HG03457 (cell line): ENCODE measurements at regions not wholly inside any gene's neighbourhood (a gene's known extent, or its start where the extent isn't known, plus 50 kb on each side); places are given as distances from the start of the nearest gene placed in this dataset.
"Not testable (repeated sequence)": the region's sequence is repeated elsewhere in the genome, so short reads cannot be mapped to it uniquely, and the experiment has no call there.

Source experiments
- ATAC-seq: cut with Tn5 transposase; IDR thresholded peaks from one replicate; pipeline ENCODE4 v1.9.1; 2021; ENCODE audit warnings: moderate number of reproducible peaks; ENCODE audit not compliant: unreplicated experiment

DNA sequence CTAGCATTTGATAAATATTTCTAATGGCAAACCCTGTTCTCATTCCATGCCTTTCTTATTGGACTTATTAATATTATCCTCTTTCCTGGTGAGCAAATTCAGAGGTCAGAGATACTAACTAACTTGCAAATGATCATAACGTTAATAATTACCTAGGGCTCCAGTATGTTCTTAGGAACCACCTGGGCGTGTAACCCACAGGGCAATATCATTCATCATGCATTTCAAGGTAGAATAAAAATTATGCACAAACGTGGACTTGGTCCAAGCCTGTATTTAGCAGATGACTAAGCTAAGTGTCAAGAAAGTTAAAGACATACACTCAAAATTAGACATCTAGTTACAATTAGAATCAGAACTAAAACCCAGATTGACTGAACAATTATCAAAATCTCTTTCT lies 850.1 kb downstream of the TRIML1 start:
- no peak for ATAC-seq

DNA sequence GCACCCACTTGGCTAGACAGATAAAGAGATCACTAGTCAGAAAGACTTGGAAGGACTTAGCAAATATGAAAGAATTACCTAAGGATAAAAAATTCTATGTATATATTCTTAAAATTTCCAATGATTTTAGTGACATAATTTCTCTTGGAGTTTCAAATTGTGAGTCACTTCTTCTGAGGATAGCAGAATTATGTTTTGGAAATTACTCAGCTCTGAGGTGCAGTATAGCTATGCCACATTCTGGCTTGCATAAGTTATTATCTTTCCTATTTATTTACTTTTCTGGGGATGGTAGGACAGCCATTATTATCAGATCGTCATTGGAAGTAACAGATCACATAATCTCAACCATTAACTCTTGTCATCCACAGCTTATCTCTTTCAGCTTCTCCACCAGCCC lies 853.5 kb downstream of the TRIML1 start:
- no peak for ATAC-seq

DNA sequence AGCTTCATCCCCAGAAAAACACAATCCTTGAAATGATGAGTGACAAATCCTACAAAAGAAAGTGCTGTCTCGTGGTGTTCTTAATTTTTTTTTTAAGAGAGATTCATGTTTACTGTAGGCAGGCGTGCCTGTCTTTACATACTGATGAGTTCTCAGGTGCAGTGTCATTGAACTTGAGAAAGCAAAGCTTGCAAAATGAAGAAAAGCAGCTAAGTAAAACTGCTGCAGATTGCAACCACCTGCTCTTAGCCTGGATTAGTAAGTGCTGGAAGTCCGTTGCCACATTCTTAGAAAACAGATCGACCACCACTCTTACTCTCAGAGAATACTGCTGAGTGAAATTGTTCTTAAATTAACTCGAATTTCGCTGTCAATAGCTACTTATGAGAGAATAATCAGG lies 854.6 kb downstream of the TRIML1 start:
- no peak for ATAC-seq

DNA sequence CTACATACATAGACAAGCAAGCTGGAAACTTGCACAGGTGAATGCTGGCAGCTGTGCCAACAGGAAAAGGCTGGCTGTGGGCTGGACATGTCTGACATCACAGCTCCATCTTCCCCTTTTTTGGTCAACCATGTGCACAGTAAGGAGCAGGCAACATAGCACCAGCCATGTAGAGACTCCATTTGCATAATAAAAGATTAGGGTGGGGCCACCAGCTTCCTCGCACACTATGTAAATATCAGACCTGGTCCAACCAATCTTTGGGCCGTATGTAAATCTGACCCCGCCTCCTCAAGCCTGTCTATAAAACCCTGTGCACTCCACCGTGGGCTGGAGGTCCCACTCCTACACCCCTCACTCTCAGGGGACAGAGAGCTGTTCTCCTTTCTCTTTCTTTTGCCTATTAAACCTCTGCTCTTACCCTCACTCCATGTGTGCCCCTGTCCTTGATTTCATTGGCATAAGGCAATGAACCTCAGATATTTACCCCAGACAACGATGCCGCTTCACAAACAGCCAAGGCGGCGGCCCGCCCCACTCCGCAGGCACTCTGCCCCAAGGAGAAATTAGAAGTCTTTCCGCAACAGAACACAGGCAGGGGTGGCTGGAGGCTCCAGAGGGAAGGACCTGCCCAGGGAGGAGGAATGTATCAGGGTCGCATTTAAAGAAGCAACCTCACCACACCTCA lies 862.2 kb downstream of the TRIML1 start:
- no peak for ATAC-seq

DNA sequence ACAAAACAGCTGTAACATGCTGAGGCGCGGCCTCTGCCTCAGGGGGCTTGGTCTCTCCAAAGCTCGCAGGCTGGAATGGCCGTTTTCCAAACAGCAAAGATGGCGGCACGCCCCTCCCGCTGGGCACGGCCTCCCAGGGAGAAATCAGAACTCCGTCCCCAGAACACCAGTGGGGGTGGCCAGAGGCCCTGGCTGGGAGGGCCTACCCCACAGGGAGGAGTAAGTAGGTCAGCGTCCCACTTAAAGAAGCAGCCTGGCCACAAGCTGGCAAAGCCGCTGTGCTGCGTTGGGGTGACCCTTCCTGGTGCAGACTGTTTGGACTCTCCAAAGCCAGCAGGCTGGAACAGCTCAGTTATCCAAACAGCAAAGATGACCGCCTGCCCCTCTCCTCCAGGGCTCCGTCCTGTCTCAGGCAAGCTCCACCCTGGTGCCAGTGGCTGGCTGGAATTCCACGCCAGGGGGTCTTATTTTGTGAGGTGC lies 862.8 kb downstream of the TRIML1 start:
- ATAC-seq, result no peak

DNA sequence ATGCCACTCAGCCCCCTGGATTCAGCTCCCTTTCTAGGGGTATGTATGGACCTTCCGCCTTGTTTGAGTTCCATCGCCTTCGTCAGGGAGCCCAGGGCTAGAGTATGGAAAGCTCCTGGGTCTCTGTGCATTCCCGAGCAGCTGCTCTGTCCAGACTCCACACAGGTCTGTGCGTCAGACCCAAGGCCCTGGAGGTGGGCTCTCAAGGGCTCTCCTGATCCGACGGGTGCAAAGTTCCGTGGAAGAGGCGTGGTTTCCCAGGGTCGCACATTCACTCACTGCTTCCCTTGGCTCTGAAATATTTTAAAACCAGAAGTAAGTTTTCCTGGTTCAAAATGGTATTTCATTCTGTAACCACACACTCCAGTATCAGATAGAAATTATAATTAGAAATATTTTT lies 863.2 kb downstream of the TRIML1 start:
- no peak for ATAC-seq

DNA sequence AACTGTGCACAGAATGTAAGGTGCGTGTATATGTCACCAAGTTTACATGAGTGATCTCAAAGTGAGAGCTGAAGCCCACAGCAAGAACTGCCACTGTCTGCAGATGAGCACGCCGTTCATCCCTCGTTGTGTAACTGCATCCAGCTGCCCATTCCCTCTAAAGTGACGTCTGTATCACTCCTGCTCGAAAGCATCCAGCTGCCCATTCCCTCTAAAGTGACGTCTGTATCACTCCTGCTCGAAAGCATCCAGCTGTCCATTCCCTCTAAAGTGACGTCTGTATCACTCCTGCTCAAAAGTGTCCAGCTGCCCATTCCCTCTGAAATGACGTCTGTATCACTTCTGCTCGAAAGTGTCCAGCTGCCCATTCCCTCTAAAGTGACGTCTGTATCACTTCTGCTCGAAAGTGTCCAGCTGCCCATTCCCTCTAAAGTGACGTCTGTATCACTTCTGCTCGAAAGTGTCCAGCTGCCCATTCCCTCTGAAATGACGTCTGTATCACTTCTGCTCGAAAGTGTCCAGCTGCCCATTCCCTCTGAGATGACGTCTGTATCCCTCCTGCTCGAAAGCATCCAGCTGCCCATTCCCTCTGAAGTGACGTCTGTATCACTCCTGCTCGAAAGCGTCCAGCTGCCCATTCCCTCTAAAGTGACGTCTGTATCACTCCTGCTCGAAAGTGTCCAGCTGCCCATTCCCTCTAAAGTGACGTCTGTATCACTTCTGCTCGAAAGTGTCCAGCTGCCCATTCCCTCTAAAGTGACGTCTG lies 871.4 kb downstream of the TRIML1 start:
- not testable (repeated sequence) for ATAC-seq

DNA sequence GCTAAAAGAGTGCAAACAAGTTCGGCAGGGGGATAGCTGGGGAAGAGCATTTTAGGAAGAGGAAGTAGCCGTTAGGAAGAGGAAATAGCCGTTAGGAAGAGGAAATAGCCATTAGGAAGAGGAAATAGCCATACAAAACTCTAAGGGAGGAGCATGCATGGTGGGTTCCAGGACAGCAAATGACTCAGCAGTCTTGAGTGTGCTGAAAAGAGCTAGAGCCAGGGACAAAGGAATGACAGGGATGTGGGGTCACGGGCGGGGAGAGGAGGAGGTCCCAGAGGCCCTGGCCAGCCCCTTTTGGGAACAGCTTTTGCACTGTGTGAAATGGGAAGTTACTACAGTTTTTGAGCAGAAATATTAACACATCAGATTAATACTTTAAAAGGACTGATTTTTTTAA lies 882.6 kb downstream of the TRIML1 start:
- no peak for ATAC-seq

DNA sequence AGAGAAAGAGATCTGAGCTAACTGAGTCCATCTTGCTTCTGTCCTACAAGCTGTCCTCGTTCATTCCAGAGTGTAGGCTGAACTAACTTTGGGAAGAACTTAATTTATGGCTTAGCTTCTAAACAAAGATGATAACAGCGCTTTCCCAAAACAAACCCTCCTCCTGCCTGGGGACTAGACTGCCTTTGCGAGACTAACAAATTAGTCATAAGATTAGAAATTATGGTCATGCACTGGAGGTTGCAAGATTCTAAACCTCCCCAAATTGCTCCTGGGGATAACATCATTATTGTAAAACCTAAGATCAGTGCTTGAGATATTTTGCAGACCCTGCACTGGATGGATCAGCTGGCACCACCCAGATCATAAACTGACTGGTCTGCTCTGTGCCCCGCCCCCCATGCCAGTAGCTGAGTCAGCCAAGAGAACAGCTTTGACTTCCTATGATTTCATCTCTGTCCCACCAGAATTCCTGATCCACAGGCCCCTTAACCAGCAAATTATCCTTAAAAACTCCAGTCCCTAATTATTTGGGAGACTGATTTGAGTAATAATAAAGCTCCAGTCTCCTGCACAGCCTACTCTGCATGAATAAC lies 883.3 kb downstream of the TRIML1 start:
- ATAC-seq, result no peak

DNA sequence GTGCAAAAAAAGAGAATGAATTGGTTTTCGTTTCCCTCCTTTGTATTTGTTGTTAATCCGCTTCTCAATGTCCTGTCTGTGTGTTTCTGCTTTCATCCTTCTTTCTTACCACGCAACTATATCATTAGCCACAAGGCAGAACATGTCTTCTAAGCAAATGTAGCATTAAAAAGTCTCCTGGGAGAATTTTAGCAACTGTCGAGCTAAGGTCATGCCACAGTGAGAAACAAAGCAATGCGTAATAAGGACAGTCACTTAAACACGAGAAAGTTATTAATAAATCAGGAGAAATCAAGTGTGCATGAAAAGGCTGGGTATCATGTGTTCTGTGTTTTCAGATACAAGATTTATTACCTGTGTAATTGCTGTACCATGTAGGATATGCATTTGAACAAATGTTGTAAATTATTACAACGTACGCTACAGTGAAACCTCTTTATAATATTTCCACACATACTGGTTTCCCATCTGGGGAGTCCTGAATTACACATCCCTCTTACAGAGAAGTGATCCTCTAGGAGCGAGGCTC lies 890.8 kb downstream of the TRIML1 start:
- no peak for ATAC-seq

DNA sequence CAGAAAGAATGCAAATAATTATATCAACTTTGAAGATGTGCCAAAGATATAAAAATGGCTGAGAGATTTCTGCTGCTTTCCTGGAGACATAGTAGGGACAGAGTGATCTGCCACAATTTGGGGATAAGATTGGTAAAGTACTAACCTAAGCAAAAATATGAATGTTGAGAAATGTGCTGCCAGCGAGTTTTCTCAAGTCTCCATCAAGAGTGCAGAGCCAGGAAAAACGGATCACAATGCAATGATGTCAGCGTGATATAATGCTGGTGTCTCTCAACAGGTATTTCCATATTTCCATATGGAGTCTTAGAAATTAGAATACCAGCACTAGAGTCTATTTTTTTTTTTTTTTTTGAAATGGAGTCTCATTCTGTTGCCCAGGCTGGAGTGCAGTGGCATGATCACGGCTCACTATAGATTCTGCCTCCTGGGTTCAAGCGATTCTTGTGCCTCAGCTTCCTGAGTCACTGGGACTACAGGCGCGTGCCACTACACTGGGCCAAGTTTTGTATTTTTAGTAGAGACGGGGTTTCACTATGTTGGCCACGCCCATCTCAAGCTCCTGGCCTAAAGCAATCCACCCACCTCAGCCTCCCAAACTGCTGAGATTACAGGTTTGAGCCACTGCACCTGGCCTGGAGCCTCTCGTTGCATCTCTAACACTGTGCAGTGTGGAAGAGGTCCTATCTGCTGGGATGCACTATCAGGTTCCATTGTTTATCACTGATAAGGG lies 893.5 kb downstream of the TRIML1 start:
- ATAC-seq, result no peak

DNA sequence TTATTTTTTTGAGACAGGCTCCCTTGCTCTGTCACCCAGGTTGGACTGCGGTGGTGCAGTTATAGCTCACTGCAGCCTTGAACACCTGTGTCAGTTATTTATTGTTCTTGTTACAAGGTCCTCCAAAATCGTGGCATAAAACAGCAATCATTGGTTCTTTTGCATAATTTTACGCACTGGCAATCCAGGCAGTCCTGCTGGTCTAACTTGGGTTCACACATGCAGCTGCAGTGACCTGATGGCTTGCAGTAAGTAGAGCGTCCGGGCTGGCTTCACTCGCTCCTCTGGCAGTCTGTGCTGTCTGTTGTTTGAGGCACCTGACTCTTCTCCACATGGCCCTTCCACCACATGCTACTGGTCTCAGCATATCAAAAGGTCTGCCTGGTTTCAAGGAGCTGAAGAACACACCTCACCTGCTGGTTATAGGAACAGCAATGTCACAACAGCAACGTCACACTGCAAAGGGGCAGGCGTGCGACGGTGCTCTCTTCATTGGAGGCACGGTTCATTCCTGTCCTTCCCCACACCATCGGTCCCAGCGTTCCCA lies 894.6 kb downstream of the TRIML1 start:
- ATAC-seq, result no peak

DNA sequence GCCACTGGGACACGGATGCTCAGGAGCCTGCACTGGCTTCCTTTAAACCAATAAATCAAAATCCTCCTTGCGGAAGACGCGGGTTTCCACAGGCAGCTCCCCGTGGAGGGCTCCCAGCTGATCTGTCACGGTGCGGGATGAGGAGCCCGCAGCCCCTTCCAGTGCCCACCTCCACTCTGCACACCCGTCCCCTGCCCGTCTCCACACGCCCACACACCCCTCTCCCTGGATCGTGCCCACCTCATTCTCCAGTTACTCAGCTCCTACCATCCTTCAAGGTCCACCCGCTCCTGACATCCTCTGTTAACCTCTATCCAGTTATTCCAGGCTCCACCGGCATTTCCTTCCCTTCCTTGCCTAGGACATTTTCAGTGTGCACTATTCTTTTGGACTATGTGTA lies 895.9 kb downstream of the TRIML1 start:
- no peak for ATAC-seq

DNA sequence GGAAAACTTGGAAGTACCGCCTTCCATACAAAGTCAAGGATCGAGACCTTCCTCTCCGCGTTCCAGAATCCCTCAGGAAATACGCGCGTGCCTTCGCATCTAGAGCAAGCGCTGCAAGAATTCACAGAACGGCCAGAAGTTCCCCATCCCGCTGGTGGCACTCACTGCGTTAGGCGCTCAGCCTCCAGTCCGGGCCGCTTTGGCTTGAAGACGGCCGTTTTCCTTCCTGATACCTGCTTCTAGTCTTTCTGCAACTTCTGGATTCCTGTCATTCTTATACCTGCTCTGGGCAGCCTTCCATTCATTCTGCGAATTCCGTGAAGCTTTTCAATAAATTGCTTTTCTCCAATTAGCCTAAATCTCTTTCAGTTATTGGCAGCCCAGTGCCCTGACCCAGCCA lies 896.4 kb downstream of the TRIML1 start:
- ATAC-seq, result no peak

DNA sequence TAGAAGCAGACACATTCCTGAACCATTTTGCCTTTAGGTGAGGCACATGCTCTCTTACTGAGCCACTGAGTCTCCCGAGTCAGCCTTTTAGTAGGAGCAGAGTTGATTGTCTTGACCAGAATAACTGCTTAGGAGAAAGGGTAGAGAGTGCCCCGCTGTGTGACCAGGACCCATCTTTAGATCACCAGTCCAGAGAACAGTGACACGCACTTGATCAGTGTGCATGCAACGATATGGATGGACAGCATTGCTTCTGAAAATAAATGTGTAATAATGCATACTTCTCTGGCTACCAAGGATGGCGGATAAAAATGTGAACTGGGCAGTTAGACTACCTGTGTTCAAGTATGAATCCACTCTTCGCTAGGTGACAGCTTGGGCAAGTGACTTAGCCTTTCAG lies 897.7 kb downstream of the TRIML1 start:
- ATAC-seq, result no peak

DNA sequence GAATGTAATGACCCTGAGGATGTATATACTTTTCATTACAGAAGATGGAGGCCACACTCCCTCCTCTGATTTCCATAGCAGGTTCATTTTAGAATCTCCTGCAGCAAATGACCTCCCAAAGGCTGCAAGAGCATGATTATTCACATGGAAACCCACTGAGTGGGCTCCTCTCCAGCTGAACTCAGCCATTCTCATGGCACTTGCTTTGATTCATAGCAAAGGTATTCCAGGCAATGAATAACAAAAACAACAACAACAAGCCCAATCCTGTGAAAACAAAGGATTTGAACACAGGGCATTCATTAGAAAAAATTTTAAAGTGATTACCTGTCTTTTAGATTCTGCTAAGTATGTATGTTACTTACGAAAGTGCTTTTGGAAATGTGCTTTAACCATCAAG lies 894.0 kb upstream of the FRG1 start:
- no peak for ATAC-seq

DNA sequence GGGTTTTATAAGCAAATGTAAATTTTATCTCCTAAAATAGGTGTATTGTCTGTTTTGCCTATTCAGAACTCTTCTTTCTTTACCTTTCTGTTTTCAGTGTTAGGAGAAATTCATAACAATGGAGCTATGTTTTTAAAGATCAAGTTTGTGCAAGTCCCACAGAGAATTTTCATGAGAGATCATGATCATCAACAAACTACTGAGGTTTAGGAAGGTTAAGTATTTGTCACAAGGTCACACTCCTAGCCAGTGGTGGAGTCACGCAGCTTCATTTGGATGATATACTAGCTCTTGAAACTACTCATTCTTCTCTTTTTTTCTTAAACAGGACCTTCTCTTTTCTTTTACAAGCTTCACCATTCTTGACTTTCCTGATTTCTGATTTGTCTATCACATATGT lies 892.6 kb upstream of the FRG1 start:
- no peak for ATAC-seq

DNA sequence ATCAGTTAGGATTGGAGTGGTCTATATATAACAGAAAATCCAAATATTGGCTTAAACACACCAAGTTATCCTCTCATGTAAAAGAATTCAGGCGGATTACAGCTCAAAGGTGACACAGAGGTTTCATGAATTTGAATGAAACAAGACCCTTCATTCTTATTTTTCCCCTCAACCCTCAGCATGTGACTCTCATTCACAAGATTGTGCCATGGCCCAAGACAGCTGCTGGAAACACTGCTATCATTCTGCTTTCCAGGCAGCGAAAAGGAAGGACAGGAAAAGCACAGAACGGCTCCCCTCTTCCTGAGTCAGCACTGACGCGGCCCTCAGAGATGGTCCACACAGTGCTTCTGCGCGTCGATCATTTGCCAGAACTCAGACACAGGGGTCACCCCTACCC lies 891.0 kb upstream of the FRG1 start:
- ATAC-seq, result no peak

DNA sequence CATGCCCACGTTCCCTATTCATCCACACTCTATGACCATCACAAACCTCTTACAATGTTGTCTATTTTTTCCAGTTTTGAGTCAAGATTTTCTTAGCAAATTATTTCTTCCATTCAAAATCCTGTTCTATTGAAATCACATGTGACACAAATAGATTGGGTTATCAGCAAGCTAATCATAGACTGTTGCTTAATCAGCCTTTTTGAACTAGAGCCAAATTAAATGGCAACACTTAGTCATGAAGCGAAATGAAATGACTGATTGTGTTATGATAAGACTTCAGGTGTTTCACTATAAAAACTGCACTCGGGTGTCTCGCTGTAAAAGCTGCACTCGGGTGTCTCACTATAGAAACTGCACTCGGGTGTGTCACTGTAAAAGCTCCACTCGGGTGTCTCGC lies 890.0 kb upstream of the FRG1 start:
- no peak for ATAC-seq

DNA sequence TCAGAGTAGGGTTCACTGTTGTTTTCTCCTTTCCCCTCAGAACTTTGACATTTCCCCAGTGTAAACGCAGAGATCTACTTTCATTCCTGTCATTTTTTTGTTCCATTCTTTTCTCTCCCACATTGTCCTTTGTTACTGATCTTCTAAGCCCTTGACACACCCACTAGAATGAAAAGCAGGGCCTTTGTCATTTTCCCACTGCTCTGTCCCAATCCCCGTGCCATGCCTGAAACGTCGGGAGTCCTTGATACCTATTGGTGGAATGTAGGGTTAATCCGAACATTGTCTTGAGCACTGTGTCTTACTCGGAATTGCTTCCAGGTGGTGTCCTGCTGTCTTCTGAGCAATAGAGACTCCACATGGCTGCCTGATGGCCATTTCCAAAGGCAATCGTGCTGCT lies 887.1 kb upstream of the FRG1 start:
- no peak for ATAC-seq

DNA sequence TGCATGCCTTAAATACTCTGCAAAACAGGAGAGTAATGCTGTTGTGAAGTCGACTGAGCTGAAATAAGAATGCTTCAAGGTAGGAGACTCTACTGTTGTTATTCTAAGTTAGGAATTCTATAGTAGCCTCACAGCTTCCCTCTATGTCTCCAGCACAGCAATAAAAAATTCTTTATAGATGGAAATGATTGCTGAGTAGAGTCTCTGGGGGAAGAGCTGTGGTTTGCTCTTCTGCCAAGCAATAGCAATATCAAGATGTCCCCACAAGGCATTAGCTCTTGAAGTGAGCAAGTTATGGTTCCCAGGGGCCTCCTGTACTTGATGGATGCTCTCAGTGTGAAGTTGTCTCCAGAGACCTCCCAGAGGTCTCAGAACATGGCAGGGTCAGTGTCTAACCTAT lies 880.6 kb upstream of the FRG1 start:
- no peak for ATAC-seq
